ENCODE measurements at regions not wholly inside any gene's neighbourhood (a gene's known extent, or its start where the extent isn't known, plus 50 kb on each side); places are given as distances from the start of the nearest gene placed in this dataset.

- TF ChIP-seq CTCF (IDR thresholded peaks at IDR 0.05) = no peak
- no peak for TF ChIP-seq POLR2AphosphoS5 (IDR thresholded peaks at IDR 0.05)
Observed at GRCh38 chr4:66629927-66630326, 915.4 kb downstream of the CENPC start.

Data from breast epithelium (tissue), 3 donors.